H9 (cell line): ENCODE measurements at regions not wholly inside any gene's neighbourhood (a gene's known extent, or its start where the extent isn't known, plus 50 kb on each side); places are given as distances from the start of the nearest gene placed in this dataset.

Experiments
- DNase-seq: peaks from one replicate; pipeline ENCODE4 v3.0.0-alpha.2; 2017
- H2AFZ ChIP-seq: one replicate; pipeline ENCODE4 v1.6.1; 2013; ENCODE audit warnings: mild to moderate bottlenecking, low read length, control low read depth, moderate library complexity
- H2AK5ac ChIP-seq: 2 replicates; pipeline ENCODE4 v1.6.1; 2013; ENCODE audit warnings: low read length, control low read depth, mixed read lengths; ENCODE audit not compliant: insufficient read length
- H2BK120ac ChIP-seq: one replicate; pipeline ENCODE4 v1.6.1; 2013; ENCODE audit warnings: low read depth, mild to moderate bottlenecking, low read length, control low read depth, inconsistent platforms; ENCODE audit not compliant: poor library complexity, severe bottlenecking
- H2BK12ac ChIP-seq: 2 replicates; pipeline ENCODE4 v1.6.1; 2013; ENCODE audit warnings: low read length, control low read depth, mixed read lengths, low read depth; ENCODE audit not compliant: insufficient read length
- H2BK15ac ChIP-seq: 2 replicates; pipeline ENCODE4 v1.6.1; 2013; ENCODE audit warnings: low read depth, low read length, control low read depth
- H2BK20ac ChIP-seq: one replicate; pipeline ENCODE4 v1.6.1; 2013; ENCODE audit warnings: low read depth, mild to moderate bottlenecking, low read length, control low read depth, inconsistent platforms; ENCODE audit not compliant: poor library complexity, severe bottlenecking
- H2BK5ac ChIP-seq: 2 replicates; pipeline ENCODE4 v1.6.1; 2013; ENCODE audit warnings: low read length, control low read depth, mixed read lengths; ENCODE audit not compliant: insufficient read length
- H3K14ac ChIP-seq: 2 replicates; pipeline ENCODE4 v1.6.1; 2013; ENCODE audit warnings: low read length, control low read depth; ENCODE audit not compliant: insufficient read depth
- H3K18ac ChIP-seq: 2 replicates; pipeline ENCODE4 v1.6.1; 2013; ENCODE audit warnings: low read depth, mild to moderate bottlenecking, mixed read lengths, low read length, control low read depth; ENCODE audit not compliant: insufficient read length
- H3K23ac ChIP-seq: 2 replicates; pipeline ENCODE4 v1.6.1; 2013; ENCODE audit warnings: low read length, control low read depth, mixed read lengths, low read depth; ENCODE audit not compliant: insufficient read length
- H3K23me2 ChIP-seq: 2 replicates; pipeline ENCODE4 v1.6.1; 2013; ENCODE audit warnings: low read depth, mild to moderate bottlenecking, mixed read lengths, low read length, control low read depth; ENCODE audit not compliant: insufficient read length, poor library complexity, severe bottlenecking
- H3K27ac ChIP-seq: 2 replicates; pipeline ENCODE4 v1.5.1; 2013; ENCODE audit warnings: low read length, control low read depth, mixed read lengths, low read depth; ENCODE audit not compliant: insufficient read length
- H3K27me3 ChIP-seq: 2 replicates; pipeline ENCODE4 v1.6.1; 2013; ENCODE audit warnings: low read length, control low read depth, inconsistent platforms; ENCODE audit not compliant: insufficient read depth
- H3K4ac ChIP-seq: 2 replicates; pipeline ENCODE4 v1.6.1; 2013; ENCODE audit warnings: low read depth, mild to moderate bottlenecking, control low read depth, inconsistent platforms, low read length, moderate library complexity
- H3K4me1 ChIP-seq: 2 replicates; pipeline ENCODE4 v1.6.1; 2013; ENCODE audit warnings: low read length, control low read depth, inconsistent platforms; ENCODE audit not compliant: insufficient read depth
- H3K4me2 ChIP-seq: 2 replicates; pipeline ENCODE4 v1.6.1; 2013; ENCODE audit warnings: low read length, control low read depth, mixed read lengths; ENCODE audit not compliant: insufficient read length, insufficient read depth
- H3K56ac ChIP-seq: 2 replicates; pipeline ENCODE4 v1.6.1; 2013; ENCODE audit warnings: low read depth, mild to moderate bottlenecking, mixed read lengths, low read length, control low read depth; ENCODE audit not compliant: insufficient read length
- H3K79me1 ChIP-seq: 2 replicates; pipeline ENCODE4 v1.6.1; 2013; ENCODE audit warnings: low read depth, mild to moderate bottlenecking, moderate library complexity, low read length, control low read depth, inconsistent platforms; ENCODE audit not compliant: insufficient read depth, poor library complexity, severe bottlenecking
- H3K79me2 ChIP-seq: 2 replicates; pipeline ENCODE4 v1.6.1; 2013; ENCODE audit warnings: low read length, control low read depth, inconsistent platforms; ENCODE audit not compliant: insufficient read depth
- H3K9ac ChIP-seq: 2 replicates; pipeline ENCODE4 v1.6.1; 2013; ENCODE audit warnings: low read length, control low read depth, mixed read lengths; ENCODE audit not compliant: insufficient read length; ENCODE audit errors: extremely low read depth
- H3K9me3 ChIP-seq: one replicate; pipeline ENCODE4 v1.6.1; 2013; ENCODE audit warnings: low read depth, low read length, inconsistent platforms; ENCODE audit not compliant: control insufficient read depth
- H3T11ph ChIP-seq: one replicate; pipeline ENCODE4 v1.6.1; 2013; ENCODE audit warnings: mild to moderate bottlenecking, low read length, control low read depth, inconsistent platforms
- H4K20me1 ChIP-seq: one replicate; pipeline ENCODE4 v1.6.1; 2013; ENCODE audit not compliant: control insufficient read depth, insufficient read length, insufficient read depth
- H4K5ac ChIP-seq: 2 replicates; pipeline ENCODE4 v1.6.1; 2013; ENCODE audit warnings: low read depth, mild to moderate bottlenecking, mixed read lengths, low read length, control low read depth; ENCODE audit not compliant: insufficient read length
- H4K8ac ChIP-seq: replicated peaks from 2 replicates; pipeline ENCODE4 v1.6.1; 2013; ENCODE audit warnings: low read length, control low read depth, mixed read lengths, low read depth; ENCODE audit not compliant: insufficient read length
- H4K91ac ChIP-seq: 2 replicates; pipeline ENCODE4 v1.6.1; 2013; ENCODE audit warnings: low read depth, mild to moderate bottlenecking, moderate library complexity, mixed read lengths, low read length, control low read depth; ENCODE audit not compliant: insufficient read length
- H3K27ac Mint-ChIP-seq, 3 experiments: 2 replicates in 2 of 3; 3 replicates in 1 of 3; pipeline ENCODE4 v1.8.0; 2020 to 2021; ENCODE audit warnings: mixed read lengths in 3 of 3, mild to moderate bottlenecking in 1 of 3, moderate library complexity in 1 of 3
- H3K27me3 Mint-ChIP-seq: 2 replicates; pipeline ENCODE4 v1.8.0; 2021; ENCODE audit warnings: low read depth, mild to moderate bottlenecking, moderate library complexity, mixed read lengths
- H3K36me3 Mint-ChIP-seq, 3 experiments: 2 replicates in 2 of 3; 3 replicates in 1 of 3; pipeline ENCODE4 v1.8.0; 2020 to 2021; ENCODE audit warnings: low read depth in 3 of 3, mixed read lengths in 3 of 3; ENCODE audit not compliant: insufficient read depth in 1 of 3
- H3K4me1 Mint-ChIP-seq, 2 experiments: 2 replicates each; pipeline ENCODE4 v1.8.0; 2020; ENCODE audit warnings: mixed read lengths in 2 of 2
- H3K4me3 Mint-ChIP-seq, 2 experiments: 2 replicates in 1 of 2; 3 replicates in 1 of 2; pipeline ENCODE4 v1.8.0; 2020 to 2021; ENCODE audit warnings: mild to moderate bottlenecking in 2 of 2, mixed read lengths in 2 of 2, moderate library complexity in 1 of 2
- H3K9me3 Mint-ChIP-seq, 2 experiments: 2 replicates in 1 of 2; 3 replicates in 1 of 2; pipeline ENCODE4 v1.8.0; 2020; ENCODE audit warnings: mild to moderate bottlenecking in 2 of 2, mixed read lengths in 2 of 2, moderate library complexity in 1 of 2
- CTCF ChIP-seq: fragments of 200-600 bp; sonication (generic); conservative IDR thresholded peaks from 3 replicates; pipeline ENCODE4 v1.8.0; 2021; ENCODE audit warnings: antibody characterized with exemption, mild to moderate bottlenecking
- WGBS: extraction: QIAGEN DNeasy Blood & Tissue Kit; methylation state at CpG from one replicate; pipeline ENCODE4 v1.1.7; 2013; ENCODE audit warnings: missing lambda C conversion rate, low lambda C conversion rate, mixed read lengths; ENCODE audit not compliant: insufficient read length; ENCODE audit errors: extremely low coverage; 5-methylcytosine and 5-hydroxymethylcytosine counted together

GRCh38 chr7:18366394-18366793, 129.2 kb upstream of the HDAC9 start:
- Mint-ChIP-seq H3K4me3 (no peak overlapping the region), H3K27ac (no peak overlapping the region), H3K4me1 (peaks cover 33 to 43% of the 10 kb centered on the region in 2 experiments), H3K27me3 (no peaks in the 10 kb centered on the region), H3K9me3 (no peaks in the 10 kb centered on the region), H3K36me3 (no peaks in the 10 kb centered on the region)
- H3K27me3 ChIP-seq = no peaks in the 10 kb centered on the region
- H3K18ac ChIP-seq = no peak overlapping the region
- H2BK20ac ChIP-seq = no peak overlapping the region
- H2AK5ac ChIP-seq = no peak overlapping the region
- no peak overlapping the region for H3K4me2 ChIP-seq
- no peak for TF ChIP-seq CTCF
- H3K23ac ChIP-seq = no peak overlapping the region
- no CpG with 5 or more reads among the region's 1 CpG for WGBS
- no peak overlapping the region for H2AFZ ChIP-seq
- H3K79me2 ChIP-seq = no peaks in the 10 kb centered on the region
- H2BK120ac ChIP-seq = no peak overlapping the region
- H3K9ac ChIP-seq = no peak overlapping the region
- H3K14ac ChIP-seq = no peak overlapping the region
- H4K5ac ChIP-seq = no peak overlapping the region
- H2BK5ac ChIP-seq = no peak overlapping the region
- no peaks in the 10 kb centered on the region for H3K79me1 ChIP-seq
- H3K23me2 ChIP-seq = no peaks in the 10 kb centered on the region
- no peaks in the 10 kb centered on the region for H3K9me3 ChIP-seq
- H3K27ac ChIP-seq = no peak overlapping the region
- no peak overlapping the region for H2BK12ac ChIP-seq
- no peak overlapping the region for H4K8ac ChIP-seq
- H4K20me1 ChIP-seq = no peaks in the 10 kb centered on the region
- H4K91ac ChIP-seq = no peak overlapping the region
- no peak overlapping the region for H3K56ac ChIP-seq
- no peak overlapping the region for H2BK15ac ChIP-seq
- H3K4ac ChIP-seq = no peak overlapping the region
- H3T11ph ChIP-seq = no peak overlapping the region
- H3K4me1 ChIP-seq = peaks cover 5% of the 10 kb centered on the region; the same call in 1 of the 2 replicates
- DNase-seq = no peak
